HFFc6 (cell line): ENCODE measurements at regions not wholly inside any gene's neighbourhood (a gene's known extent, or its start where the extent isn't known, plus 50 kb on each side); places are given as distances from the start of the nearest gene placed in this dataset.
"Not testable (repeated sequence)": the region's sequence is repeated elsewhere in the genome, so short reads cannot be mapped to it uniquely, and the experiment has no call there.

Source experiments
- DNase-seq: peaks from one replicate; pipeline ENCODE4 v3.0.0-alpha.2; 2018
- H3K27ac Mint-ChIP-seq: 2 replicates; pipeline ENCODE4 v1.8.0; 2020; ENCODE audit warnings: mild to moderate bottlenecking, mixed read lengths
- H3K27me3 Mint-ChIP-seq: 2 replicates; pipeline ENCODE4 v1.8.0; 2021; ENCODE audit warnings: mild to moderate bottlenecking, moderate library complexity, mixed read lengths; ENCODE audit not compliant: insufficient read depth
- H3K36me3 Mint-ChIP-seq: 2 replicates; pipeline ENCODE4 v1.8.0; 2021; ENCODE audit warnings: low read depth, mixed read lengths
- H3K4me1 Mint-ChIP-seq: 2 replicates; pipeline ENCODE4 v1.8.0; 2020; ENCODE audit warnings: low read depth, mixed read lengths
- H3K4me3 Mint-ChIP-seq: 2 replicates; pipeline ENCODE4 v1.8.0; 2020; ENCODE audit warnings: mild to moderate bottlenecking, moderate library complexity, mixed read lengths
- H3K9me3 Mint-ChIP-seq: 2 replicates; pipeline ENCODE4 v1.8.0; 2020; ENCODE audit warnings: mild to moderate bottlenecking, mixed read lengths
- TF ChIP-seq, protein P1 (sequence below): fragments of 200-600 bp; sonication (generic); IDR thresholded peaks from 2 replicates; pipeline ENCODE4 v1.5.0; 2021; ENCODE audit warnings: antibody characterized with exemption, mild to moderate bottlenecking

DNA sequence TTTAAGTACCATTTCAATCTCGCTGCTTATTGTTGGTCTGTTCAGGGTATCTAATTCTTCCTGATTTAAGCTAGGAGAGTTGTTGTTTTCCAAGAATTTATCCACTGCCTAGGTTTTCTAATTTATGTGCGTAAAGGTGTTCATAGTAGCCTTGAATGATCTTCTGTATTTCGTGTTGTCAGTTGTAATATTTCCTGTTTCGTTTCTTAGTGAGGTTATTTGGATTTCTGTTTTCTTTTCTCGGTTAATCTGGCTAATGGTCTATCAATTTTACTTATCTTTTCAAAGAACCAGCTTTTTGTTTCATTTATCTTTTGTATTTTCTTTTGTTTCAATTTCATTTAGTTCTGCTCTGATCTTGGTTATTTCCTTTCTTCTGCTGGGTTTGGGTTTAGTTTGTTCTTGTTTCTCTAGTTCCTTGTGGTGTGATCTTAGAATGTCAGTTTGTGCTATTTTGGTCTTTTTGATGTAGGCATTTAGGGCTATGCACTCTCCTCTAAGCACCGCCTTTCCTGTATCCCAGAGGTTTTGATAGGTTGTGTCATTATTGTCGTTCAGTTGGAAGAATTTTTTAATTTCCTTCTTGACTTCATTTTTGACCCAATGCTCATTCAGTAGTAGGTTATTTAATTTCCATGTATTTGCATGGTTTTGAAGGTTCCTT, 92.5 kb upstream of the CSRP2 start:
- H3K27ac Mint-ChIP-seq, DNase-seq, H3K9me3 Mint-ChIP-seq, H3K4me1 Mint-ChIP-seq, H3K36me3 Mint-ChIP-seq, H3K4me3 Mint-ChIP-seq: not testable (repeated sequence)
- peaks cover 36% of the 10 kb centered on the region for H3K27me3 Mint-ChIP-seq

DNA sequence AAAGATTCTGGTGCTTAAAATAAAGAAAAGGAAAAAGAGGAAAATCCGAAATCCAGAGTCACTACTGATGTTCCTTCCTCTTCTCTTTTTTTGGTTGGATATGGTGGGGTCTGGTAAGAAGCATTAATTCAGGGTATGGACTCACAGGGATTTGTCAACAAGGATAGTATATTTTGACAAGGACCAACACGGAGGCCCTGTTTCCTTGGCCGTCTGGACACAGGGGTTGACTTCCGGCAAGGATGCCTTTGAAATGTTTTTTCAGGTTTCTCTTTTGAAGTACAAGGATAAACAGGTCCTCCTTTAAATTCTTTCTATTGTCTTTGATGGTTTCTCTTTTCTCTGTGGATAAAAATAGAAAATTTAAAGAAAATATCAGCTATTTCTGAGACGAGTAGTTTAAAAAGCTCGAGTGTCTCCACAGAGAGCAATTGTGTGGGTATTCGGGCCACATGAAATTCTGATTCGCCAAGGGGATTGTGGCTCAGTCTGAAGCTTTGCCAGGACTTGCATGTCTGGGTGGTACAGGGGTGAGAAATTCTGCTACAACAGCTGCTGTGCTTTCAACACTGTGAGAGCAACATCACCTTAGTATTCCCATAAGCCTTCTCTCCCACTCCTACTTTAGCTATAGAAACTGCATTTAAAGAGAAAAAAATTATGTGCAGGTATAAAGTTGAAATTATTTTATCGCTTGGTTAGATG, 88.5 kb upstream of the CSRP2 start:
- peaks cover 37% of the 10 kb centered on the region for H3K27me3 Mint-ChIP-seq
- H3K4me3 Mint-ChIP-seq: no peak overlapping the region
- 0 out of 2 replicates have a peak, but pooled peaks cover 9% of the 10 kb centered on the region for H3K9me3 Mint-ChIP-seq
- DNase-seq: no peak
- no peaks in the 10 kb centered on the region for H3K36me3 Mint-ChIP-seq
- no peaks in the 10 kb centered on the region for H3K4me1 Mint-ChIP-seq
- H3K27ac Mint-ChIP-seq: no peak overlapping the region
- TF ChIP-seq, protein P1, sequence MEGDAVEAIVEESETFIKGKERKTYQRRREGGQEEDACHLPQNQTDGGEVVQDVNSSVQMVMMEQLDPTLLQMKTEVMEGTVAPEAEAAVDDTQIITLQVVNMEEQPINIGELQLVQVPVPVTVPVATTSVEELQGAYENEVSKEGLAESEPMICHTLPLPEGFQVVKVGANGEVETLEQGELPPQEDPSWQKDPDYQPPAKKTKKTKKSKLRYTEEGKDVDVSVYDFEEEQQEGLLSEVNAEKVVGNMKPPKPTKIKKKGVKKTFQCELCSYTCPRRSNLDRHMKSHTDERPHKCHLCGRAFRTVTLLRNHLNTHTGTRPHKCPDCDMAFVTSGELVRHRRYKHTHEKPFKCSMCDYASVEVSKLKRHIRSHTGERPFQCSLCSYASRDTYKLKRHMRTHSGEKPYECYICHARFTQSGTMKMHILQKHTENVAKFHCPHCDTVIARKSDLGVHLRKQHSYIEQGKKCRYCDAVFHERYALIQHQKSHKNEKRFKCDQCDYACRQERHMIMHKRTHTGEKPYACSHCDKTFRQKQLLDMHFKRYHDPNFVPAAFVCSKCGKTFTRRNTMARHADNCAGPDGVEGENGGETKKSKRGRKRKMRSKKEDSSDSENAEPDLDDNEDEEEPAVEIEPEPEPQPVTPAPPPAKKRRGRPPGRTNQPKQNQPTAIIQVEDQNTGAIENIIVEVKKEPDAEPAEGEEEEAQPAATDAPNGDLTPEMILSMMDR: no peak

DNA sequence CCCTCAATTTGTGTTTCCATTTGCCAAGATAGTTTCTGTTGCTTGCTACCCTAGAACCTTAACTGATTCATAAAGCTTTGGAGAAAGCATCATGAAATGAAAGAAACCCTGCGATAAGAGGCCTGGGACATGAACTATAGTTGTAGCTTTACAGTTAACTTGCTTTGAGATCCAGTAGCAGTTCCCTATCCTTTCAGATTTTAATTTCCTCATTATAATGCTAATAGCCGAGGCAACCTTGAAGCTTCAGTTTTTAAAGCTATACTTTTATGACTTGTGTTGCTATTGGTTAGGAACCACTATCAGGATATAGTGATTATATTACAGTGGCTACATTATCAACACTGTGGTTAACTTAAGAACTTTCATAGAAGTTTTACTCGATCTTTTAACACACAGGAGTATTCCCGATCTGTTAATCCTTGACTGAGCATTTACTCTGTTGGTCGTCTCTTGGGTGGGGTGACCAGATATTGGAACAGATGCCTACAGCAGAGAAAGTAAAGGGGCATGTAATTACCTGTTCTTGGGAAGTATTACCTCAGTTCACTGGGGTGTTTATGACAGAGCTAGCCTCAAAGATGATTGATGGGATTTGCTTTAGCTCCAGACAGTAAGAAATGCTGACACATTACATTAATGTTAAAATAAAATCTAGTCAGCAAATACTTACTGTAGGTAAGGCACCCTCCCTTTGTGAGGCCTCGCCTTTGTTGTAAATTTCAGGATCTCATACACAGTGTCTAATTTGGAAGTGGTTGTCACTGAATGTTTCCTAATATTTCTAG, 86.2 kb upstream of the CSRP2 start:
- no peak overlapping the region for H3K27ac Mint-ChIP-seq

DNA sequence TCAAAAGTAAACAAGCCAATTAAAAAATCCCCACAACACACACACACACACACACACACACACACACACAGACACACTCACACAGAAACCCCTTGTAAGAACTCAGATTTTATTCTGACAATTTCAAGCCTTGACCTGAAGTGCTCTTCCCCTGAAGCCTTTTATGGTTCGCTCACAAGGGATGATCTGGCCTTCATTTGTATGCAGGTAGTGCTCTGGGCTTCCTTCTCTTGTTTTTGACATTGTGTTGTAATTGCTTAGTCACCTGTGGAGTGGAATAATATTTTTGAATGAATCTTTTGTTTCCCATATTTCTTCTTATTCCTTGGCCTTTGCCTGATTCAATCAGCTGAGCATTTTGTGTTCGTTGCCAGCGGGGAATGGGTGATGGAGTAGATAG, 83.3 kb upstream of the CSRP2 start:
- no peak for DNase-seq
- H3K36me3 Mint-ChIP-seq: no peaks in the 10 kb centered on the region
- H3K27me3 Mint-ChIP-seq: peaks cover 11% of the 10 kb centered on the region
- H3K9me3 Mint-ChIP-seq: no peaks in the 10 kb centered on the region
- no peak overlapping the region for H3K4me3 Mint-ChIP-seq
- TF ChIP-seq, protein P1: no peak
- H3K4me1 Mint-ChIP-seq: peaks cover 9% of the 10 kb centered on the region
- no peak overlapping the region for H3K27ac Mint-ChIP-seq

More for the DNA sequence above, 86.2 kb upstream of the CSRP2 start:
- Mint-ChIP-seq H3K36me3 (no peaks in the 10 kb centered on the region), H3K4me1 (no peaks in the 10 kb centered on the region), H3K27me3 (peaks cover 21% of the 10 kb centered on the region), H3K4me3 (no peak overlapping the region), H3K9me3 (0 out of 2 replicates have a peak, but pooled peaks cover 5% of the 10 kb centered on the region)
- no peak for DNase-seq
- TF ChIP-seq, protein P1: no peak

DNA sequence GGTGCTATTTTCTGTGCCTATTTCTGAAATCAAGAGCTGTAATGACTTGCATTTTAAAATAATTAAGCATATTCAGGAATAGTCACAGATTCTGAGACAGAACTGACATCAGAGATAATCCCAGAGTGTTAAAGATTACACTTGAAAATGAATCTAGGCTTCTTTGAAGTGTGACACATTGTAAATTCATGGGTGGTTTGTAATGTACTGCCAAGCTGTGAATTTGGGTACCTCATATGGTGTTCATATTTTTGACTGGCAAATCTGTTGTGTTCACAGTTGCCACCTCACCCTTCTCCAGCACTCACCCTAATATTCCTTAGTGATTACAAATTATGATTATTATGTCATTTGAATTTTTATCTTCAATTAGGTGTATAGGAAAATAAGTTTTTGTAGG, 78.5 kb upstream of the CSRP2 start:
- Mint-ChIP-seq H3K4me3 (no peak overlapping the region), H3K9me3 (no peaks in the 10 kb centered on the region), H3K4me1 (peaks cover 15% of the 10 kb centered on the region), H3K27me3 (peaks cover 3% of the 10 kb centered on the region; the same call in 1 of the 2 replicates), H3K36me3 (no peaks in the 10 kb centered on the region), H3K27ac (no peak overlapping the region)
- no peak for DNase-seq
- TF ChIP-seq, protein P1: no peak
